22Rv1 (cell line): ENCODE measurements at regions not wholly inside any gene's neighbourhood (a gene's known extent, or its start where the extent isn't known, plus 50 kb on each side); places are given as distances from the start of the nearest gene placed in this dataset.

ENCODE experiments used
- CTCF ChIP-seq: fragments of 450-650 bp; IDR thresholded peaks from 2 replicates; pipeline ENCODE4 v1.5.1; 2017; ENCODE audit warnings: mild to moderate bottlenecking
- ZFX ChIP-seq: fragments of 450-650 bp; IDR thresholded peaks from 2 replicates; pipeline ENCODE4 v1.6.1; 2017; ENCODE audit warnings: antibody characterized with exemption, borderline replicate concordance

- TF ChIP-seq CTCF (no peak), ZFX (no peak)
These were observed 147.9 kb downstream of the HAO1 start for GRCh38 chr20:7792150-7792869.
